Stimulated activated CD4-positive, alpha-beta T cell treated with anti-CD3 and anti-CD28 coated beads, TNF-alpha, amount 100 ng/mL, for 1 hour (primary cell): ENCODE measurements at regions not wholly inside any gene's neighbourhood (a gene's known extent, or its start where the extent isn't known, plus 50 kb on each side); places are given as distances from the start of the nearest gene placed in this dataset.
"Not testable (repeated sequence)": the region's sequence is repeated elsewhere in the genome, so short reads cannot be mapped to it uniquely, and the experiment has no call there.

Experiments
- DNase-seq, 3 donors: peaks; one replicate each; pipeline ENCODE4 v3.0.0-alpha.2; 2020; ENCODE audit warnings: low read depth in 3 of 3, low spot score in 1 of 3

GRCh38 chr3:102374863-102375634 is 59.8 kb upstream of the ZPLD1 start:
- DNase-seq, result no peak

DNA sequence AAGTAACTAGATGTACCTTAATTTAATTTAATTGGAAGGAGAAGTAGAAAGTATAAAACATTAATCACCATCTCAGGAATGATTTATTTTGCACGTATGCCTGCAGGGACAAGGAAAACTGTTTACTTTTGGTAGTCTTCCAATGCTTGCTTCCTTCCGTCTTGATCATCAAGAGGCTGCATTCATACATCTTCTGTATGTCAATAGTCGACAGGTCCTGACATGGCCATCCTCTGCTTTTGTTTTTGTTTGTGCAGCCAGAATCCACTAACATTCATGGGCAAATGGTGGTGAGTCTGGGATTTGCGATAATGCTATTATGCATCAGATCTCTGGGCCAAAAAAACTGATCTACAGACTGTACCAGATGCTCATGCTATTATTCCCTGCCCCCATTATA is 56.6 kb upstream of the ZPLD1 start:
- no peak for DNase-seq

DNA sequence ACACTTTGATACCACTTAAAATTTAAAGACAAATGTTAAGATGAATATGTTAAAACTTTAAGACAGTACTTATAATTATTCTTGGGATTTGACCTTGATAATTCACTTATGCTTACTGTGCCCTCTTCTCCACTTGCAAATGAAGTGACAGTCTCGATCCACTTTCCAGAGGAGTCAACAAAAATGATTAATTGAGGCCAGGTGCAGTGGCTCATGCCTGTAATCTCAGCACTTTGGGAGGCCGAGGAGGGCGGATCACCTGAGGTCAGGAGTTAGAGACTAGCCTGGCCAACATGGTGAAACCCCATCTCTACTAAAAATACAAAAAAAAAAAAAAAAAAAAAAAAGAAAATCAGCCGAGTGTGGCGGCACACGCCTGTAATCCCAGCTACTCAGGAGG is 52.6 kb upstream of the ZPLD1 start:
- not testable (repeated sequence) for DNase-seq
